Left cardiac atrium (tissue), 4 donors: ENCODE measurements at regions not wholly inside any gene's neighbourhood (a gene's known extent, or its start where the extent isn't known, plus 50 kb on each side); places are given as distances from the start of the nearest gene placed in this dataset.

ENCODE experiments used
- ATAC-seq, 2 donors: fragments of 200-7000 bp; cut with Tn5 transposase; one replicate each; pipeline ENCODE4 v1.9.1; 2020; ENCODE audit warnings: mild to moderate bottlenecking in 2 of 2, moderate library complexity in 2 of 2
- DNase-seq: peaks from one replicate; pipeline ENCODE4 v3.0.0-alpha.2; 2020
- intact Hi-C, 2 donors: fragments of 100-400 bp; cut with DNase I; formaldehyde crosslinking; loops; one replicate each; pipeline versions ENCODE4 v1.14.1 to v1.15.1; 2022 to 2023
- donor health status: DM: no; HTN: yes; CAD: no.
- donor health status: DM: no; HTN: yes; CAD: no; lungs with severe emphysema.
- donor health status: DM: yes; HTN: yes; CAD: no.
- donor health status: Dilated cardiomyopathy.

DNA sequence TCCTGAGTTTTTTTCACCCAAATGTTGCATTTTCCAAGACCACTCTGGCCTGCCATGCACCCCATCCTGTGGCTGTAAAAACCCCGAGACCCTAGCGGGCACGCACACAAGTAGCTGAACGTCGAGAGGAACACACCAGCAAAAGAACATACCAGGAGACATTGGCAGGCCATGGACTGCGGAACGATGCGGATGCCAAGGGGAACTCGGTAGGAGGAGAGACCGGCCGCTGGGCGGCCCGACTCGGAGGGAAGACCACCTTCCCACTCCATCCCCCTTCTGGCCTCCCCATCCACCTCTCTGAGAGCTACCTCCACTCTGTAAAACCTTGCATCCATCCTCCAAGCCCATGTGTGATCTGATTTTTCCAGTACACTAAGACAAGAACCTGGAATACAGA is 105.5 kb upstream of the CELF4 start:
- ATAC-seq (no peak), DNase-seq (no peak)
- intact Hi-C loops: no loop called here

DNA sequence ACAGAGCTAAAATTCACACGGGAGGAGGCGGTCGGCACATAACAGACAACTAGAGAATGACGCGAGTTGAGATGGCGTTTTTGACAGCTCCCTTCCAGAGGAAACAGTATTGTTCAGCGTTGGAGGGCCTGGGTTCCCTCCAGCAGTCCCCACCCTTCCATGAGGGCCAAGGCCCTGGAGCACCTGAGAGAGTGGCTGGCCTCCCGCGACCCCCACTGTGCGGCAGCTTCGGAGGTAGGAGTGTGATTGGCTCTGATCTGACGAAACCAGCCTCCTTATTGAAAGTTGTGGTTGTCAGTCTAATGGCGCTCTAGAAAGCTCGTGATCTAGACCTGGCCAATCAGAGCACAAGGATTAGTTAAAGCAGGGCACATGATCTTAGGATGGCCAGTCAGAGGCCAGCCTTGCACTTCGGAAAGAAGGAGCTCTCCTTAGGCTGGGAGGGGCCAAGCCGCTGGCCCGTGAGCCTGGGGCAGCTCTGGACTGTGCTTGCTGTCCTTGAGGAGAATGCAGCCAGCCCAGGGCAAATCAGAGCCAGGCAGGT is 104.5 kb upstream of the CELF4 start:
- ATAC-seq: no peak
- intact Hi-C loops: no loop called here
- DNase-seq: no peak

- intact Hi-C loops: no loop called here
- ATAC-seq (no peak), DNase-seq (no peak)
Observed at GRCh38 chr18:37668971-37669747, 103.6 kb upstream of the CELF4 start.

DNA sequence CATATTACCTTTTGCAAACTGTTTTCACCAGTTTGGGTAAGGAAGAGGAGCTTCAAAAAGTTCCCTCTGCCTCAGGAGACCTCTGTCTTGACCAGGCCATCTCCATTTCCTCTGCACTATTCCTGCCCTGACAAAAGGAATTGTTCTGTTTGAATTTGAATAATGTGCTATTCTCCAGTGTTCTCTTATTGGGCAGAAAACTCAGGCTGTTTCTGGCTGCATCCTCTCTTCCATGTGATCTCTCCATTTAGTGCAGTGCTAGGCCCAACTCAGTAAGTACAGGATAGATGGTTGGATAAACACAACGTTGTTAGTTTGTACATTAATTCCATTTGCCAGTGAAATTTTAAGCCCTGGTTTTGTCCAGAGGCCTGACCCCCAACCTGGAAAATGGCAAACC is 102.2 kb upstream of the CELF4 start:
- DNase-seq (no peak), ATAC-seq (no peak)
- intact Hi-C loops: no loop called here

DNA sequence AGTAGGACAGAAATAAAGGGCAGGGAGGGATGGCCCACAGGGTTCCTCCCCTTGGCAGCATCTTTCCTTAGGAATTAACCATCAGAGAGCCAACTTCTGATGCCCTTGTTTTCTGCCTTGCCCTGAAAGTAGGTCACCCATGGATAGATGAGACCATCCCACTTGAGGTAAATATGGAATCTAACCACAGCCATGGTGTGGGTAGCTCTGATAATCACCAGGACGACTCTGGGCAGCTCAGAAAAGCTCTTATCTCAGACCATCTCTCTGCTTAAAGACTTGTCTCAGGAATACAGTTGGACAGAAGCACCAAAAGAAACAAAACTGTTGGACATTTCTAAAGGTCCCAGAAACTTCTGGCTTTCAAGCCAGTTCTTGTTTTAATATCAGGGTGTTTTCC is 101.4 kb upstream of the CELF4 start:
- no peak for DNase-seq
- no peak for ATAC-seq
- intact Hi-C loops: no loop called here

DNA sequence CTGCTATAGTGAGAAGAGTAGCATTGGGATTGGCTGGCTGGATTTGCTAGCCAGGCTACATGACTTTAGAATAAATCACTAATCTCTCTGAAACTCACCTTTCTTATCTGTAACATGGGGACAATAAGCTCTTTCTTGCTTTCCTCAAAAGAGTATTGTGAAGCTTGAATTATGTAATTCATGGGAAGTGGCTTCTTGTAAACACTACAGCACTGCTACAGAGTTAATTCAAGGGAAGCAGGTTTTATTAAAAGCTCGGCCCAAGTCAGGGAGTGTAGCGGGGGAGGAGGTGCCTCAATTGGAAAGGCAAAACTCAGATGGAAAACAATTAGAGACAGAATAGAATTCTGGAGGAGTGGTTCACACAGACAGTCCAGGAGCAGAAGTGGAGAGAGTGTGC is 100.9 kb upstream of the CELF4 start:
- DNase-seq (no peak), ATAC-seq (no peak)
- intact Hi-C loops: no loop called here

DNA sequence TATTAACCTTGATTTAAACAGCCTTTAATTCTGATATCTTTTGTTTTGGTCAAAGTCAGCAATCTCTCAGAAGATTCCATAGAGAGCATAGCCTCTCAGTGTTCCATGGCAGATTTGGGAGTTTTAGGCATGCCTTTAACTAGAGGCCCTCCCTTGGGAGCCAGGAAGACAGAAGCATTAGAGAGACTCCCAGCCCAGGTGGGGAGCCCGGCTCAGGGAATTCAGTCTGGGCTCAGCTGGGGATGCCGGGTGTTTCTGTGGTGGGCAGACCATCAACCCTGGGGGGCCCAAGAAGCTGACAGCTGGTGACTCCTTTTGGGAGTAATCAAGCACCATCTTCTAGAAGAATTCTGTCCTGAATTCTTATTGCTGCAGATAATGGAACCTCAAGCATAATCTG is 99.7 kb upstream of the CELF4 start:
- ATAC-seq (no peak), DNase-seq (no peak)
- intact Hi-C loops: no loop called here

DNA sequence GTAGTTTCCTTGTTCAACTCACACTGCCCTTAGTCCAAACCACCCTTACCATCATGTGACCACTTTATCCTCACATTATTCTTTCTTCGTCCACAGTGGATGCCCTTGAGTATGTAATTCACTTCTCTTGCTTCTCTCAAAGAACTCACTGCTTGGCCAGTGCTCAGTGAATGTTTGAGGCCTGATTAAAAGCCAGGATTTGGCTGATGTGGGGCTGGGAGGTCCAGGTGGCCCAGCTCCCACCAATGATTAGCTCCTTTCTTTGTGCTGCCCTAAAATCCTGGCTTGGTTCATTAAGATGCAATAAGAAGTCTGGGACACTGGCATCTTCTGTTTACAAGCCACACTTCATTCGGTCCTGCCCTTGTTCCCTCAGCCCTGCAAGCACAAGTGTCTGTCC is 97.8 kb upstream of the CELF4 start:
- intact Hi-C loops: no loop called here
- ATAC-seq: no peak
- DNase-seq: no peak

GRCh38 chr18:37662546-37663339 is 97.1 kb upstream of the CELF4 start:
- intact Hi-C loops: no loop called here
- ATAC-seq (no peak), DNase-seq (no peak)

GRCh38 chr18:37662099-37662498 is 96.5 kb upstream of the CELF4 start:
- intact Hi-C loops: no loop called here
- ATAC-seq: no peak
- no peak for DNase-seq

- ATAC-seq: no peak
- DNase-seq: no peak
- intact Hi-C loops: no loop called here
Observed at GRCh38 chr18:37661478-37661877, 95.9 kb upstream of the CELF4 start.

DNA sequence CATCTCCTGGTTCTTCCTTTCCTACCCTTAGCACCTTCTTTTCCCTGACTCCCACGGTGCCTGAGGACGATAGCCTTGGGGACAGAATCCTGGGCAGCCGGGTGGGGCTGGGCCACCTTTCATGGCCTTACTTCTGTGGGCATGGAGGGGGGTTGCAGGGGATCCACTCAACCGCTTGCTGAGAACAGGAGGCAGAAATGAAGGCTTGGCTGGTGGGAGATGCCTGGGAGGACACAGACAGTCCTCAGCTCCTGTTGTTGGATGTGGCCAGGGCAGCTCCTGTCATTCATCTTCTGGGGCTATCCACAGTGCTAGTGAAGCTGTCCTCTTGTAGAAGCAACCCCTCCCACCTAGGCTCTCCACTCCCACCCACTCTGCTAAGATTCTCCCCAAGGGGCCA is 95.5 kb upstream of the CELF4 start:
- no peak for ATAC-seq
- DNase-seq: no peak
- intact Hi-C loops: no loop called here

DNA sequence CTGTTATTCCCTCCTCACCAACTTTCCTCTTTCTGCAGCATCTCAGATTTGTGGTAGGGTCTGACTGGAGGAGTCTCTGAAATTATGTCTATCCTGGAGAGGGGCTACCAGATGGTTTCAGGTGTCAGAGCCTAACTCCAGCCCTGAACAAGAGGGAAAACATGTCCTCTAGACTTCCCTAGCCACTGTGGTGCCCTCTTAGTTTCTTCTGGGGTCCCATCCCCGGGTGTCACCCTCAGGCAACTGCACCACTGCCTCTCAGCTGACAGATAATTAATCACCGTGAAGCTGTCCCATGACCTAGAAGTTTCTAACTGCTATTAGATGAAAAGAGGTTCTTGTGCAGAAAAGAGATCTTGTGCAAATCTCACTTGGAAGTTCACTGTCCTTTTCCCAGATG is 95.1 kb upstream of the CELF4 start:
- intact Hi-C loops: no loop called here
- ATAC-seq (no peak), DNase-seq (no peak)

DNA sequence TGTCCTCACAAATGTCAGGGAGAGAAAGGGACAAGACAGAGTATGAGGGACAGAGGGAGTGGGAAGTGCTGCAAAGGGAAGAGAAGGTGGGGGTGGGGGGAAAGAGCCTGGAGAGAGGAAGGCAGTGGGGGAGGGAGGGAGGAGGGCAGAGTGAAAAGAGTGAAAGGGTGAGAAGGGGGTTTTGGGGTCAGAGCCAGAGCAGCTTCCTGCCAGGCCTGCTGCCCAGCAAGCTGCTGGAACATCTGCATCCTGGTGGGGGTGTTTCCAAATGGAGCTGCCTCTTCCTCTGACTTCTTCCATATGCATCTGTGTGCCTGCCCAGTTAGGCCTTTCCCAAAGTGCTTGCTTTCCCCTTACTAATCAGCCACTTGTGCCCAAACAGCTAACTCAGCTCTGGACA is 94.3 kb upstream of the CELF4 start:
- DNase-seq: no peak
- no peak for ATAC-seq
- intact Hi-C loops: no loop called here

GRCh38 chr18:37658894-37659293 is 93.3 kb upstream of the CELF4 start:
- ATAC-seq (no peak), DNase-seq (no peak)
- intact Hi-C loops: no loop called here

- intact Hi-C loops: no loop called here
- ATAC-seq (no peak), DNase-seq (no peak)
Observed at GRCh38 chr18:37657493-37657892, 91.9 kb upstream of the CELF4 start.

DNA sequence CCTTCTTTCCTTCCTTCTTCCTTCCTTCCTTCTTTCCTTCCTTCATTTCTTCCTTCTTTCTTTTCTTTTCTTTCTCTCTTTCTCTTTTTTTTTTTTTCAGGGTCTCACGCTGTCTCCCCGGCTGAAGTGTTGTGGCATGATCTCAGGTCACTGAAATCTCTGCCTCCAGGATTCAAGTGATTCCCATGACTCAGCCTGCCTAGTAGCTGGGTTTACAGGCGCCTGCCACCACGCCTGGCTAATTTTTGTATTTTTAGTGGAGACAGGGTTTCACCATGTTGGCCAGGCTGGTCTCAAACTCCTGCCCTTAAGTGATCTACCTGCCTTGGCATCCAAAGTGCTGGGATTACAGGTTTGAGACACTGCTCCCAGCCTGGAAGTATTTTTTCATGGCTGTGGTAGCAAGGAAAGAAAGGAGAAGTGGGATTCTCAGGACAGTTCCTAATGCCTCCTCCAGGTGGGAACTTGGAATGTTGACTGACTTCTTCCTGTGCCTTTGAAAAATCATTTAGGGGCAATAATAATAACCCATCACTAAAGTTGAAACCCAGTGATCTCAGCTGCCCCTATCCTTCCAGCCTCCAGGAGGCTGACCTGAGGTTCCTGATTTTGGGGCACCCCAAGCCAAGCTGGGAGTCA is 89.3 kb upstream of the CELF4 start:
- ATAC-seq (no peak), DNase-seq (no peak)
- intact Hi-C loops: no loop called here

- ATAC-seq: no peak
- intact Hi-C loops: no loop called here
Observed at GRCh38 chr18:37654034-37654433, 88.4 kb upstream of the CELF4 start.

GRCh38 chr18:37653618-37654017 is 88.0 kb upstream of the CELF4 start:
- intact Hi-C loops: no loop called here
- ATAC-seq: no peak
- DNase-seq: no peak

More at GRCh38 chr18:37654034-37654433, 88.4 kb upstream of the CELF4 start:
- no peak for DNase-seq

DNA sequence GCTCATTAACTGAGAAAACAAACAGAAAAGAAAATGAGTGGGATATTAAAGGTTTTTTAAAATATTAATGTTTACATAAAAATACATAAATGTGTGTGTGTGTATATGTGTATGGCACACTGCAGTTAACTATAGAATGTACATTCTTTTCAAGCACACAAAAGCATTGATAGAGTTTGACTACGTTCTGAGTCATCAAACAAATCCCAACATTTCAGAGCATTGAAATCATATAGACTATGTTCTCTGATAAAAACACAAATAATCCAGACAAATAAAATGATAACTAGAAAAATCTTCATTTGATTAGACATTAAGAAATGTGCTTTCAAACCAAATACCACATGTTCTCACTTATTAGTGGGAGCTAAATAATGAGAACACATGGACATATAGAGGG is 84.3 kb upstream of the CELF4 start:
- DNase-seq (no peak), ATAC-seq (no peak)
- intact Hi-C loops: no loop called here
